Sigmoid colon (tissue), 4 donors: ENCODE measurements at regions not wholly inside any gene's neighbourhood (a gene's known extent, or its start where the extent isn't known, plus 50 kb on each side); places are given as distances from the start of the nearest gene placed in this dataset.

Source experiments
- CTCF ChIP-seq, 4 experiments: fragments of 450-650 bp in 3 of 4; fragments of 200-600 bp in 1 of 4; IDR thresholded peaks; one replicate each; pipeline ENCODE4 v1.5.1; 2016 to 2019; ENCODE audit warnings: antibody characterized with exemption in 4 of 4, mild to moderate bottlenecking in 3 of 4, moderate library complexity in 2 of 4
- POLR2A ChIP-seq, 2 donors: fragments of 450-650 bp; IDR thresholded peaks; one replicate each; pipeline ENCODE4 v1.6.1; 2016; ENCODE audit warnings: antibody characterized with exemption in 2 of 2, mild to moderate bottlenecking in 2 of 2, moderate library complexity in 2 of 2
- POLR2AphosphoS5 ChIP-seq, 4 donors: sonication (generic); formaldehyde crosslinking; IDR thresholded peaks; one replicate each; pipeline ENCODE4 v1.6.1; 2017; ENCODE audit warnings: antibody characterized with exemption in 4 of 4

DNA sequence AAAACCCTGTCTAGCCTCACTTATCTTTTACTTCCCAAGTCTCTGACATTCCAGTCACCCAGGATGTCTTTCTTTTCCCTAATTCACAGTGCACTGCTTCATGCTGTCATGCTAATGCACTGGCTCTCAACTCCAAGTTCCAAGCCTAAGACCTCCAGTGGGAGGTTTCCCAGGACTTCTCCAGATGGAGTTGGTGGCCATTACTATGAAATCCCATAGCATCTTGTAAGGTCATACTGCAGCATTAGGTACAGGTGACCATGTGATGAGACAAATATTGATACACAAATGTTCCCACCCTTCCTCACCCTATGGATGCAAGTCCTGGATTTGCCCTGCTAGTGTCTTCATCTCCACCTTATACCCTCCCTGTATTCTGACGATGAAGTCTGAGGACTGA is 138.6 kb upstream of the PRICKLE2 start:
- TF ChIP-seq POLR2A (IDR thresholded peaks at IDR 0.05) (no peak), CTCF (IDR thresholded peaks at IDR 0.05) (no peak), POLR2AphosphoS5 (IDR thresholded peaks at IDR 0.05) (no peak)
